ENCODE measurements at regions not wholly inside any gene's neighbourhood (a gene's known extent, or its start where the extent isn't known, plus 50 kb on each side); places are given as distances from the start of the nearest gene placed in this dataset.
A peak's percentile ranks its signal among the peaks of the same experiment; 100 is the strongest.

- DNase-seq (ENCODE audit: low read depth): no peak
Observed at GRCh38 chr7:46218461-46219200, 297.6 kb upstream of the IGFBP3 start.

GRCh38 chr7:46215987-46216567, 295.0 kb upstream of the IGFBP3 start:
- DNase-seq (ENCODE audit: low read depth): no peak

- DNase-seq (ENCODE audit: low read depth): no peak
Observed at GRCh38 chr7:46214526-46214925, 293.5 kb upstream of the IGFBP3 start.

GRCh38 chr7:46213154-46213537, 292.1 kb upstream of the IGFBP3 start:
- DNase-seq (ENCODE audit: low read depth): no peak

GRCh38 chr7:46212425-46213153, 291.5 kb upstream of the IGFBP3 start:
- DNase-seq (ENCODE audit: low read depth): no peak

GRCh38 chr7:46210467-46210866, 289.4 kb upstream of the IGFBP3 start:
- no peak for DNase-seq (ENCODE audit: low read depth)

- no peak for DNase-seq (ENCODE audit: low read depth)
Observed at GRCh38 chr7:46209611-46210388, 288.7 kb upstream of the IGFBP3 start.

GRCh38 chr7:46208635-46209525, 287.8 kb upstream of the IGFBP3 start:
- DNase-seq (ENCODE audit: low read depth): peak; percentile 10

GRCh38 chr7:46207931-46208634, 287.0 kb upstream of the IGFBP3 start:
- no peak for DNase-seq (ENCODE audit: low read depth)

GRCh38 chr7:46206476-46207060, 285.5 kb upstream of the IGFBP3 start:
- DNase-seq (ENCODE audit: low read depth): no peak

- DNase-seq (ENCODE audit: low read depth): no peak
Observed at GRCh38 chr7:46205478-46205877, 284.4 kb upstream of the IGFBP3 start.

GRCh38 chr7:46203926-46204325, 282.9 kb upstream of the IGFBP3 start:
- DNase-seq (ENCODE audit: low read depth): no peak

- DNase-seq (ENCODE audit: low read depth): no peak
Observed at GRCh38 chr7:46202379-46202778, 281.3 kb upstream of the IGFBP3 start.

GRCh38 chr7:46201961-46202360, 280.9 kb upstream of the IGFBP3 start:
- DNase-seq (ENCODE audit: low read depth): no peak

- DNase-seq (ENCODE audit: low read depth): no peak
Observed at GRCh38 chr7:46198701-46199100, 277.6 kb upstream of the IGFBP3 start.

GRCh38 chr7:46197785-46198540, 276.9 kb upstream of the IGFBP3 start:
- no peak for DNase-seq (ENCODE audit: low read depth)

- DNase-seq (ENCODE audit: low read depth): no peak
Observed at GRCh38 chr7:46195934-46196333, 274.9 kb upstream of the IGFBP3 start.

GRCh38 chr7:46192271-46192670, 271.2 kb upstream of the IGFBP3 start:
- DNase-seq (ENCODE audit: low read depth): no peak

GRCh38 chr7:46191776-46192175, 270.7 kb upstream of the IGFBP3 start:
- DNase-seq (ENCODE audit: low read depth): peak; percentile 62

Data from HT1080 (cell line).